HG03175 (cell line): ENCODE measurements at regions not wholly inside any gene's neighbourhood (a gene's known extent, or its start where the extent isn't known, plus 50 kb on each side); places are given as distances from the start of the nearest gene placed in this dataset.

Source experiments
- ATAC-seq: cut with Tn5 transposase; IDR thresholded peaks from one replicate; pipeline ENCODE4 v1.9.1; 2021; ENCODE audit warnings: mild to moderate bottlenecking, moderate library complexity; ENCODE audit not compliant: unreplicated experiment

DNA sequence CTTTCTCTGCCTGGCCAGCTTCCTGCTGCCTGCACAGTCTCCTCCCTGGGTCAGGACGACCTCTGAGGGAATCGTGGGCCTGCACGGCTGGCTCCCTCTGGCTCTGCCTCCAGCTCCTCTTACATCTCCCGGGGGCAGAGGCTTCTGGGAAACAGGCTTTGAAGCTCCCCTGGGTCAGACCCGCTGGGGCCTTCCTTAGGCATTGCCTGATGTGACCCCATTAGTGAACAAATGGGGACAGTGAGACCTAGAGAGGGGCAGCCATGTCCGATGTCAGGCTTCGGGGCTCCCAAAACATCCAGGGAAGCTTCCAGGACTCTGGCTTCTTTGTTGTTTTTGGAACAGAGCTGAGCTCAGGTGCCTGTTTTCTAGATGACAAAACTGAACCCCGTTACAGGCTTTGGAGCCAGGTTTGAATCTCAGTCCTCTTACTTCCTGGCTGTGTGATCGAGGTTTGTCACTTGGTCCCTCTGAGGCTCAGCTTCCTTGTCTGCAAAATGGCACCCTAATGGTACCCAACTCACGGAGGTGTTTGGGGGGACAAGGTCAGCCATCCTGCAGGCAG is 94.3 kb downstream of the CEBPB start:
- no peak for ATAC-seq

DNA sequence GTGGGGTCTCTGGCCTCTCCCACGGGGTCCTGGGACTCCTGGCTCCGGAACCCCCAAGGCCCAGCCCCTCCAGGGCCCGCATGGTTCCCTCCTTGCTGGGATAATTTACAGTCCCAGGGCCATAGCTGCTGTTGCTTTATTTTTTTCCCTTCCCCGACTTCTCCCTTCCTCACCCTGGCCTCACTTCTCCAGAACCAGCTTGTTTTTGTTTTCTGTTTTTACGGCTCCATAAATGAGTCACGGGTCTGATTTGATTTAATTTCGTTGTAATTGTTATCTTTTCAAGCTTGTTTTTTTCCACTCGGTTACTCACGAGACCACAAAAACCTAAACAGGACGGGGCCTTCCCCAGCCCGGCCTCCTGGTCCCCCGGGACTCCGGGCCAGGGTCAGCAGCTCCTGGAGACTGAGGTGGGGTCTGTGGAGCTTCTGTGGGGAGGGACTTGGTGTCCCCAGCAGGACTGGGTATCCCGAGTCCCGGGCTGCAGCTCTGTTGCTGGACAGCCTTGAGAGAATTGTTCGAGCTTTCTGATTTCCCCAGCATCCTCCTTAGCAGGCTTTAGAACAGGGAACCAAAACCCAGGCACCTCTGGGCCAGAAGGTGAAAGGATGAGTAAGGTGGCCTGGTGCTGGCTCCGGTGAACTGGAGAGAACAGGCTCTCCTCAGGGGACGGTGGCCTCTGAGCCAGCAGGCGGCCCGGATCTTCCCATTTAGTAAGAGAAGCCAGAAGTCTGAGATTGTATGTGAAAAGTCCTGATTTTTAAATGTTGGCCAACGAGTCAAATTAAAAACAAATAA is 94.9 kb downstream of the CEBPB start:
- ATAC-seq: peak; percentile 59

DNA sequence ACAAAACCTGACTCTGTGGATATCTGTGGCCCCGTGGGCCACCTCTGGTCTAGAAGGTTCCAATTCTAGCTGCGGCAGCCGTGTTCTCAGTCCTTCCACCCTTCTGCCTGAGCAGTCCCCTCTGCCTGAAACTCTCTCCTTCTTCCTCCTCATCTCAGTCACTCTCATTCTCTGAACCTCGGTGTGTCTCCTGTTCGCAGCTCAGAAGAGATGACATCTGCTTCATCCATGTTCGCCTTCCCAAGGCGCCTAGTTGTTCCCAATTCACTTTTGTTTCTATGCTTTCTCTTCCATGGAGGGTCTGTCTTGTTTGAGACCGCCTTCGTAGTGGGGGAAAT is 95.5 kb downstream of the CEBPB start:
- peak; percentile 34 for ATAC-seq

DNA sequence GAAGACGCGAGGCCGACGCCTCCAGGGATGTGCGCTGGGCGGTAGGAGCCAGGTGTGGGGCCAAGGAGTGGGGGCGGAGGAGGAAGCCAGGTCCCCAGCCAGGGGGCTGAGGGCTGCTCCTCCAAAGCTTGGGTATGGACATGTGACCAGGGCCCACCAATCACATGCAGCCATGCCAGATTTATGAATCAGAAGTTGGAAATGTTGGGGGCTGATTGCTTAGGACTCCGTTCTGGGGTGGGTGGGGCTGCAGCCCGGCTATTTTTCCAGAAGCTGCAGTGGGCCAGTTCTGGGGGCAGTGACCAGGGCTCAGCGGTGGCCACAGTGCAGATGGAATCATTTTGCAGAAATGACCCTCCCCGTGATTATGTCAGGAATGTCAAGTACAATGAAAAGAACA is 96.0 kb downstream of the CEBPB start:
- peak; percentile 44 for ATAC-seq

DNA sequence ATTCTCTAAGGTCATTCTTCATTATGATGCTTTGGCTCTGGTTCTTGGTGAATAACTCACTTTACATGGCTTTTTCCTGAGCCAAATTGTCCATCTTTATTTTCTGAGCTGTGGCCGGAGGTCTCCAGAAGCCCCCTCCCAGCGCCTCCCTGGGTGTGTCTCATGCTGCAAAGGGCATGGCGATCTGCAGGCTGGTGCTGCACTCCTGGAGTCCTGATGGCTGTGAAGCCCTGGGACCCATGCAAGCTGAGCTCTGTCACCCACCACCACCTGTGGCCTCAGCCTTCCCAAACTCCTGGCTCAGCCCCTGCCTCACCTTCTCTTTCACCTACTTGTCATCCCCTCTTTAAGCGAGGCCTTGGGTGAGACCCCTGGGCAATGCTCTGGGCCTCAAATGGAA is 96.9 kb downstream of the CEBPB start:
- no peak for ATAC-seq

DNA sequence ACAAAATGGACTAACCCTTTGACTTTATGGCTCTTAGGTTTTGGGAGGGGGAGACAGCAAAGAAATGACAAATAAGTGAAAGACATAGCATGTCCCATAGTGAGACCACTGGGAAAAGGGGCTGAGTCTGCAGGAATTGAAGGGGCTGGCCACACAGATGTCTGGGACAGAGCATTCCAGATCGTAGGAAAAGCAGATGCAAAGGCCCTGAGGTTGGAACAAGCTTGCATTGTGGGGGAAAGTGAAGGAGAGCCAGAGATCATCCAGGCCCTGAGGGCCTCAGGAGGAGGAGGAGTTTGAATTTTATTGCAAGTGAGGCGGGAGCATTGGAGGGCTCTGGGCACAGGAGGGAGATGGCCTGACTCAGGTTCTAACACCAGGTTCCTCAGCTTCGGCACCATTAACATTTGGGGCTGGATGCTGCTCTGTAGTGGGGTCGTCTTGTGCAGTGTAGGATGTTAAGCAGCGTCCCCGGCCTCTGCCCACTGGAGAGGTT is 97.5 kb downstream of the CEBPB start:
- ATAC-seq: no peak

DNA sequence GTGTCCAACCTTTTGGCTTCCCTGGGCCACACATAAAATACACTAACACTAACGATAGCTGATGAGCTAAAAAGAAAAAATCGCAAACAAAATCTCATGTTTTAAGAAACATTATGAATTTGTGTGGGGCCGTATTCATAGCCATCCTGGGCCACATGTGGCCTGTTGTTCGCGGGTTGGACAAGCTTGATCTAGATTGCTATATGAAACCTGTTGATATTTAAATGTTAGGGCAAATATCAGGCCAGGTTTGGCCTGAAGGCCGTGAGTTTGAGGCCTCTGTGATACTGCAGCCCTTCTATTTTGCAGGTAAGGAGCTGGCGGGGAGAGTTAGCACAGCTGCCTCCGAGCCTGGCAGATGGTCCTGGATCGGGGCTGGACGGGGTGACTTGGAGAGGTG is 99.0 kb downstream of the CEBPB start:
- no peak for ATAC-seq

DNA sequence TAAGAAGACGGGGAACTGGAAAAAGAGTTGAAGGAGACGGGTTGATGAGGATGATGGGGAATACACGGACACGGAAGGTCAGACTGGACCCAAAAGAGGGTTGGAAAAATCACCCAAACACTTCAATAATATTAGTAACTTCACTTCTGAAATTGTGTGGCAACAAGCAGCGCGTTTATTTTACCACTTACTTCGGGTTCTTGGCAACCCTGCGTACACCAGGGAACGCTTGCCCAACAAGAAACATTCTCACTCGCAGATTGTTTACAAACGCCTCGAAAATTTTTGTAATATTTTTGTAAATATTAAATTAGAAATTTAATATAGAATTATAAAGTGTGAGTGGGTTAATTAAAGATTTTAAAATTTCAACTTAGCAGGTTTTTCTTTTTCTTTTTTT is 99.5 kb downstream of the CEBPB start:
- ATAC-seq: no peak

DNA sequence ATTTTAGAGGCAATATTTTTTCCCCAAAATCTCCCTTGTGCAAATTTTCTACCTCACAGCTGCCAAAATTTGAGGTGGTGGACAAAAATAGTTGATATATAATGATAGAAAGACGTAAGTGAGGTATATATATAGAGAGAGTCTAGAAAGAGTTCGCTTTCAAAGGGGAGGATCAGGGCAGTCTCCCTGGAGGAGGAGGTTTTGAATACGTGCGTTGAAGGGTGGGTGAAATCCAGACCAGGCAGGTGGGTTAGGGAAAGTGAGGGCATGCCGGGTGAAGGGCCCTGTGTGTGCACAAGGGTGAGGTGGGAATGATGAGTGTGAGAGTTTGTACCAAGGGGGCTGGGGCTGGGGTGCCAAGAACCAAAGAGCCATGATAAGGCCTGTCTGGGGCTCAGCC is 100.2 kb downstream of the CEBPB start:
- ATAC-seq: no peak

DNA sequence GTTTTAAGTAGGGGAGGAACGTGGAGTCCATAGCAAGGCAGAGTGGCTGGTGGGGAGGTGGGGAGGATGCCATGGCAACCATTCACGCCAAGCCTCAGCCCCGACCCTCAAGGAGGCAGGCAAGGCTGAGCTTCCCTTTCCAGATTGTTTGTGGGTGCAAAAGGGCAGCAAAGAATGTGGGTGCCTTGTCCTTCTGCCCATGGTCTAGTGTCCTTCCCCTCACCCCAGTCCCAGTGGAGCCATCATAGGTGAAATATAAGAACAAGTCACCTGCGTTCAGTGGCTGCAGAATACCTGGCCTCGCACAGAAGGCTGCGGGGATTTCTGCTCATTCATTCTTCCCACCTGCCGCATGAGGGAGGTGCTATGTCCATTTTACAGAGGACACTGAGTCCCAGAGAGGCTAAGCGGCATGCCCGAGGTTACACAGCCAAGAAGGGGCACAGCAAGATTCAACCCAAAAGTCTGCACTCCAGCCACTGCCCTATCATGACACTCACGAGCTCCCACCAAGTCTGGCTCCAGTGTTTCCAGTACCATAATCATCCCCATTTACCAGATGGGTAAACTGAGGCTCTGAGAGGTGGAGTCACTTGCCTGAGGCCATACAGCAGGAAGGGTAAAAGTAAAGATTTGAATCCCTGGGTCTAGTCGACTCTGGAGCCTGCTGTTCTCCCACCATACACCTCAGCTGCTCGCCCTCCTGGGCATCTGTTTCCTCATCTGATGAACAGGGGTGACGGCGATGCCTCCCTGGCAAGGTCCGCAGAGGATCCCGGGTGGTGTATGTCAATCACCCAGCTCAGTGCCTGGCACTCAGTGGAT is 100.8 kb downstream of the CEBPB start:
- no peak for ATAC-seq

DNA sequence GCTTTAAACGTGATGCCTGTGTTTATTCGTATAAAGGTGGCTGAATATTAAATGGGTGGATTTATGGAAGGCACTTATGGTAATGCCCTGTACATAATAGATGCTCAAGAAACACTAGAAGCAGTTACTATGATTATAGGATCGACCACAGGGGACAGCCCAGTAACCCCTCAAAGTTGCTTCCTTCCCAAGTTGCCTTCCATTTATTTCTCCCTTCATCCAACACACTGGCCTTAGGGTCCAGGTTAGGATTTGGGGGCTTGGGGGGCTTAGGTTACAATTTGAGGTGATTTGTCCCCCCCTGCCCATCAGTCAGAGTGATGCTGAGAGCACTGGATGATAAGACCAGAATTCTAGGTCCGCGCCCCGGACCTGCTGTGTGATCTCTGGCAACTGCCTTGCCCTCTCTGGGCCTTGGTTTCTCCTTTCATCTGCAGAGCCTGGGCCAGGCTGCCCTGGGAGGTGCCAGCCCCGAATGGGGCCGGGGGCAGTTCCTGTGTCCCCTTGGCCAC is 101.5 kb downstream of the CEBPB start:
- no peak for ATAC-seq

DNA sequence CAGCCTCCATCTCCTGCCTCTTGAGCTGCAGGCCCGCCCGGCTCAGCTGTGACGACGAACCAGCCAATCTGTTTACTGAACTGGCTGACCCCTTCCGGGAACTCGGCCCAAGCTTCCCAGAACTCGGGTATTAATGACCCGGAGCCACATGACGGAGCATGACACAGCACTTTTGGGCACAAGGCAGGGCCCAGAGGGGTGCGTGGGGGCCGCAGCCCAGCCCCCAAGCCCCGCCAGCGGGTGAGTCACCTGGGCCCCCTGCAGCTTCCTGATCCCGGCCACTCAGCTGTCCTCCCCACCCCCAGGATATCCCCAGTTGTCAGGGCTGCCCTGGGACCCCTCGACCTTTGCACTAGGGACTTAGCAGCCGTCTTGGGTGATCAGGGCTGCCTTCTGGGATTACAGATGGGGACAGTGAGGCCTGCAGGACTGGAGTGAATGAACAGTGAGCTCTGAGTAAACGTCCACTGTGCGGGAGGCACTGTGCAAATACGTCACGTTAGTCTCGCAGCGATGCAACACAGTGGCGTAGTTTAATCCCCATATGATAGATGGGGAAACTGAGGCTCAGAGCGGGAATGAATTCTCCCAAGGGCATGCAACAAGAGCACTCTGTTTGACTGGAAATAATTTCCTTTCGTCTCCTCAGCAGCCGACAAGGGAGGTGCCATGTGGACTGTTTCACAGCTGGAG is 102.1 kb downstream of the CEBPB start:
- no peak for ATAC-seq

DNA sequence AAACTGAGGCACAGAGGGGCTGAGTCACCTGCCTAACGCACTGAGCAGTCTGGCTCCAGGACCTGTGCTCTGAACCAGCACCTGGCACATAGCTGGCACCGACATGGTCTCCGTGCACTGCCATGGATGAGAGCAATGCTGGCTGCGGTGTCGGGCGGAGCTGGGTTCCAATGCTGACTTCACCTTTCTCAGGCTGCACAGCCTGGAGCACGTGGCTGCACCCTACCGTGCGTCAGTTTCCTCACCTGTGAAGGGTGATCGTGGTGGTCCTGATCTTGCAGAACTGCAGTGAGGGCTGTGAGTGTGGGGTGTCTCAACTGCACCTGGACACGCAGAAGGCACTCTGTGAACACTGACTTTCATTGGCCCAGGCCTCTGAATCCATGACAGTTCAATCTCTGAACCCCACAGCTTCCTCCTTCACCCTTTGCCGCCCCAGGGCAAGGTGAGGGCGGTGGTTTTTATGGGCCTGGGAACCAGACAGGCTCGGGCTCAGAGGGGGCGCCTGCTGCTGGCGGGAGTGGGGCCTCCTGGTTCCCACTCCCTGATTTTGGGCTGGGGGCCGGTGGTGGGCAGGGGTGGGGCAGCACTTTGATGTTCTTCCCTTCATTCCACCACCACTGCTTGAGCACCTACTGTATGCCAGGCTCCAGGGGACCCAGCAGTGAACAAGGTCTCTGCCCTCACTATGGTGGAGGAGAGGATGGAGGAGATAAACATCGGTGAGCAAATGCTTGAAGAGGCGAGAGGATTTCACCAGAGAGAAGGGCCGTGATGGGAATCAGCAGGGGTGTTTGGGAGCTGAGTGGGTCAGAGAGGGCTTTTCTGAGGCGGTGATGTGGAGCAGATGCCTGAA is 102.9 kb downstream of the CEBPB start:
- ATAC-seq: no peak

DNA sequence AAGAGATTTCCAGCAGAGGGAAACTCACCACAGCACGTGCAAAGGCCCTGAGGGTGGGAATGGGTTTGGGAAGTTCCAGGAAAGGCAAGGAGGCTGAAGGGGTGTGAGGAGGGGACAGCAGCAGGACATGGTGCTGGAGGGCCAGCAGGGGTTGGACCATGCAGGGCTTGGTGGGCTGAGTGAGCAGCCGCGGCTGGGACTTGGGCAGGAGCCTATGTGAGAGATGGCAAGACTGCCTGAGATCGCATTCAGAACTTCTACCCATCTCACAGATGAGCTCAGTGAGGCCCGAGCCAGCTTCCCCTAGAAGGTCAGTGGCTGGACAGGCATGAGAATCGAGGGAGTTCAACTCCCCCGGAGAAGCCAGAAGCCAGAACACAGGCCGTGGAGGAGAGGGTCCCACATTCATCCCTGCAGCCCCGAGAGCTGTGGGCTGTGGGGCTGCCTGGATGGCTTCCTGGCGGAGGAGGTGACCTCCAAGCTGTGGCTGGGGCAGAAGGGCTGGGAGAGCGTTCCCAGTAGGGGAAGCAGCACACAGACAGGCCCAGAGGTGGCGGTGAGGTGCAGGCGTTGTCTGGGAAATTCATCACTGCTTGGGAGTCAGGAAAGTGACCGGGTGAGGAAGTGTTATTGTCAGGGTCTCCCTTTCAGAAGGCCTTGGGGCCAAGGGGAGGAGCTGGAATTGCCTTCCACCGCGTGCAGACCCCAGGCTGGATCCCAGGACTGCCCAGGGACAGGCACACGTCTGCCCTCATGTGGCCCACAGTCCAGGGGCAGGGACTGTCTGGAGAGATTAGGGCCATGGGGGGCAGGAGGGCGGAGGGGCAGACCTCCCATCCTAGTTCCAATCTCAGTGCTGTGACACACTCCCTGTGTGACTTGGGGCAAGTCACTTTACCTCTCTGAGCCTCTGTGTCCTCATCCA is 103.8 kb downstream of the CEBPB start:
- ATAC-seq: no peak

DNA sequence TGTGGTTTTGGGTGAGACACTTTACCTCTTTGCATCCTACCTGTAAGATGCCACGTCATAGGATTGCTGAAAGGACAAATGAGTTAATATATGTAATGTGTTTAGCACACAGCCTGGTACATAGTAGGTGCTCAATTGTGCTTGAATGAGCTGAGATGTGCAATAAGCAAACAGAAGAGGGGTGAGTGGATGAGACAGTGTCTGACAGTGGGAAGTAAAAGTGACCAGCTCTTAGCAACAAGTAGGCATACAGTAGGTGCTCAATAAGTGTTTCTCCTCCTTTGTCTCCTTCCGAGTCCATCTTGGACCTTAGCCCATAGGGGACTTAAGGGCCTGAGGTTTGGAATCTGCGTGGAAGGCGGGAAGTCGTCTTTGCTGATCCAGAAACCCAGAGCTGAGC is 104.7 kb downstream of the CEBPB start:
- ATAC-seq: no peak

DNA sequence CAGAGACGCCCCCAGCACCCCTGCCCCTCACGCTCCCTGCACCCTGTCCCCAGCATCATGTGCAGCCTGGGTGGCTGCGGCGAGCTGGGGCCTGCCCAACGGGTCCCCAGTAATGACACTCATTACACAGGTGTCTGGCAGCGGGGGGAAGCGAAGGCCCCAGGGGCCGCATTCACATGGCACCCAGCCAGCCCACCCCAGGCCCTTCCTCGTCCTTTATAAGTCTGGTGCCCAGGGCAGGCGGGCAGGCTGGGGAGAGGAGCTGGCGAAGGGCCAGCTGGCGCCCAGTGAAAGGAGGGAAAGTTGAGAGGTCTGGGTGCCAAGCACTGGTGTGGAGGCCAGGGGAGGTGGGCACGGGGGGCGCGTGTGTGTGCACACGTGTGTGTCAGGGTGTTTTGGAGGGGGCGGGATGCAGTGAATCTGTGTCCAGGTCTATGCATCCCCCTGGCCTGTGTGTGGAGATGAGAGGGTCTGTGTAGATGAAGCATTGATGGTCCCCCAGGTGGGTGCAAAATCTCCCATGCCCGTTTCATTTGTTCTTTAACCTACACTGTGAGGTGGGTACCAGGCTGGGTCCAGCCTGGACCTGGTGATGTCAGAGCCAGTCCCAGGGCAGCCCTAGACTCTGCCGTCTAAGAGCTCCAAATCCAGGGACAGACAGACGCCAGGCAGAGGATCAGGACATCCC is 105.3 kb downstream of the CEBPB start:
- no peak for ATAC-seq

DNA sequence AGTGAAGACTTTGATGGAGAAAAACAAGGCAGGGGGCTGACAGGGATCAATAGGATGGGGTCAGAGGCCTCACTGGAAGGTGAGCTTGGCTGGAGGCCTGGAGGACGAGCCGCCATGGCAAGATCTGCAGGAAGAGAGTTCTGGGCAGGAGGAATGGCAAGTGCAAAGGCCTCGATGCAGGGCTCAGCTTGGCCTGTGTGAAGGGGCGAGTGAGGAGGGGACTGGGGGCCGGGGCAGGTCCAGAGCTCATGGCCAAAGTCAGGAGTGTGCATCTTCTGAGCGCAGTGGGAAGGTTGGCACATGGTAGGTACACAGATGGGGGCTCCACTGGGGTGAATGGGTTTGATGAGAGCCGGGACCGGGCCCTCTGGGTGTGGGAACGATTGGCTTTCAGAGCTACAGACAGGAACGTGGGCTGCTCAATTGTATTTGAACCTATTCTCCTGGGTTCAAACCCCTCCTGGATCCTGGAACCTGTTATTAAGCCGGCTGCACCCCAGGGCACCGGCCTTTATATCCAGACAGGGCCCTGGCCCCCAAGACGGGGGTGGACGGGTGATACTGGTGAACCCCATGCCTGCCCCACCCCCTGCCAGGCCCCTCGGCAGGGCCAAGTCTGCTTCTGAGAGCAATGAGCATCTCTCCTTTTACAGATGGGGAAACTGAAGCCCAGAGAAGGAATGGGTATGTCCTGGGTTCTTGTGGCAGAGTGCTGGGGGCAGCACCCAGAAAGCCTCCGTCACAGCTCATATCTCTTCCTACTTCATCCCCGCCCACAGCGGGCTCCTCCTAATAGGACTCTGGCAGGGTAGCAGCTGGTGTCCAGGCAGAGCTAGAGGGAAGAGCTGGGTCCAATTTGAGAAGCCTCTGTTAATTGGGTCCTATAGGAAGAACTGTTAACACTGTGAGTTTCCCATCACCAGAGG is 106.1 kb downstream of the CEBPB start:
- ATAC-seq: no peak
